Hematopoietic multipotent progenitor cell (in vitro differentiated cells): ENCODE measurements at regions not wholly inside any gene's neighbourhood (a gene's known extent, or its start where the extent isn't known, plus 50 kb on each side); places are given as distances from the start of the nearest gene placed in this dataset.

ENCODE experiments used
- DNase-seq, 3 donors: peaks; one replicate each; pipeline ENCODE4 v3.0.0-alpha.2; 2011 to 2015; ENCODE audit warnings: low read depth in 2 of 3, low spot score in 2 of 3

DNA sequence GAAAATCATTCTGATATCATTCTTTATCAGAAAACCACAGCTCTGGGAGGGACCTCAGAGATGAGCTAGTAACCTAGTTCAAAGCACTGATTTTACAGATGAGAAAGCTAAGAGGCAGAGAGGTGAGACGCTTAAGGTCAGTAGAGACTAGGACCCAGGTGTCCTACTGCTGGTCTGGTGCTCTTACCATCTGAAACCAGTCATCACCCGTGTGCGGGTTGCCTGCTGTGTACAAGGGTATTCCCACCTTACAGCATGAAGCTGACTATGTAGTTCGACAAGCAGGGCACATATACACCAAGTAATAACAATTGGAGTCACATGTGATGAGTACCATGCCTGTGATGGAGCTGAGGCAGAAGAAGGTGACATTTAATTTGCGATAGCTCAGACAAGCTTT is 133.7 kb downstream of the ADAMTS15 start:
- no peak for DNase-seq

DNA sequence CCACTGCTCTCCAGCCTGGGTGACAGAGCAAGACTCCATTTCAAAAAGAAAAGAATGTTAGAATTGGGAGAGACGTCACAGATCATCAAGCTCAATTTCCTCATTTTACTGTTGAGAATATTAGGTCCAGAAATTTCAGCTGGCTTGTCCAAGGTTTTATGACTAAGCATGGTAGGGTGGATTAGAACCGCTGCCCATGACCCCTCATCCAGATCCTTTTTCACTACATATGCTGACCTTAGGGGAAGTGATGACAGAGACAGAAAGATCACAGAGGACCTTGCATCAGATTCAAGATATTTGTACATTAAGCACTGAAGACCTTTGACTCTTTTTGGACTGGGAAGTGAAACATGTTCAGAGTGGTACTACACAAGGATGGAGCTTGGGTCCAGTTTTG is 134.5 kb downstream of the ADAMTS15 start:
- DNase-seq: no peak

DNA sequence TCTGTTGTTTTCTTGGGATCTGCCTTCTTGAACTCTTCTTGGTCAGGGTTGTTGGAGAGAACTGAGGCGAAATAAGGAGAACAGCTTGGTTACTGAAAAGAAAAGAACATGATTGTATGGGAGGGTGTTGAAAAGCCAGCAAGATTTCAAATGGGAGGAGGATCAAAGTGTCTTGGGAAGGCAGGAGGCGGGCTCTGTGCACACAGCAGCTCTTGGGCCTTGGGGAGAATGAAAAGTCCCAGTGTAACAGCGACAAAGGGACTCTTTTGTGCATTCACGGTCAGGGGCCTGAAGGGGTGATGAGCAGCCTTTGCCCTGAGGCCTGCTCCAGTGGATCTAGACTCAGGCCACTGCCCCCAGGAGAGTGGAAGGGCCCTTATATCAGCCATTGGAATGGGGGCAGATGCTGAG is 135.4 kb downstream of the ADAMTS15 start:
- DNase-seq: no peak

DNA sequence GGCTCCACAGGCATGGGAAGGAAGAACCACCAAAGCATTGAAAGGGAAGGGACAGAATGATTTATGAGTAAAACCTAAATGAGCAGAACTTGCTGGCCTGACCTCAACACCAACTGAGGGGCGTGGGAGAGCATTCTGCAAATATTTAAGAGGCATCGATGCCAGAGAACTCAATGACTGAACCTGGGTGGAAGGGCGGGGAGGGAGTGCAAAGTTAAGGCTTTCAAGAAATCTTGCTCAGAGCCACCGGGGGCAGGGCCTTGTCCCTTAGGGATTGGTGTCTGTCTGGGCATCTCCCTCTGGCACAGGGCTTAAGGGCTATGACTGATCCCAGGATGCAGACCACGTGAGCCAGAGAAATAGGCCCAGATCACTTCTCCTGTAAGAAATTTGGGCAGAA is 137.1 kb downstream of the ADAMTS15 start:
- DNase-seq: no peak

DNA sequence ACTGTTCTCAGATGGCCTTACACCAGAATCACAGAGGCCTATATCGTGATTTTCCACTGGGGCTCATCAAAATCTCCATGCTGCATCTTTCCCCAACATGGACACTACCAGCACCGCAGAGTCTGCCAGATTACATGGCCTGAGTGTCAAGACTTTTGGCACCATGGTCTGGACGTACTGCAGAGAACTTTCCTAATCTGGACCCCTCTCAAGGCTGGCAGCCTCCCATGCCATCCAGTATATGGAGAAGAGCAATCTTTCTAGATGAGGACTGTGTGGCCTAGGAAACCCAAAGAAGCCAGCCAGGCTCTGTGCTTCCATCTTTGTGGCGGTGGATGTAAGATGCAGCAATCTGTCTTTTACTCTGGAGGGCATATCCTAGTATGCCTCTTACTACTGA is 139.2 kb downstream of the ADAMTS15 start:
- DNase-seq: no peak

DNA sequence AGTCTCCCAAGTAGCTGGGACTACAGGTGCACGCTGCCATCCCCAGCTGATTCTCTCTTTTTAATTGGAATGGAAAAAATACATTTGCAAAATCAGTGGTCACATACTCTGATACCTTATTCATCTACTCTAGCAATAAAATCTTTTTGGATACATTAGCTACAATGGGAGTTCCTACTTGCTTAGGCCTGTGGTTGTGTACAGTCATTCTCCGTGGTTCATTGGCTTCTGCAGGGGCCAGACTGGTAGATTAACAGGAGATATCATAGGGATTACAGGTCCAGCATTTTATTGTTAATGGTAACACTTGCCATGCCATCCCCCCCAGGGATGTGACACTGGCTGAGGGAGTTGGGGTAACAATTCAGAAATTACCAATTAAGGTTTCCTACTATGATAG is 140.0 kb downstream of the ADAMTS15 start:
- DNase-seq: no peak

DNA sequence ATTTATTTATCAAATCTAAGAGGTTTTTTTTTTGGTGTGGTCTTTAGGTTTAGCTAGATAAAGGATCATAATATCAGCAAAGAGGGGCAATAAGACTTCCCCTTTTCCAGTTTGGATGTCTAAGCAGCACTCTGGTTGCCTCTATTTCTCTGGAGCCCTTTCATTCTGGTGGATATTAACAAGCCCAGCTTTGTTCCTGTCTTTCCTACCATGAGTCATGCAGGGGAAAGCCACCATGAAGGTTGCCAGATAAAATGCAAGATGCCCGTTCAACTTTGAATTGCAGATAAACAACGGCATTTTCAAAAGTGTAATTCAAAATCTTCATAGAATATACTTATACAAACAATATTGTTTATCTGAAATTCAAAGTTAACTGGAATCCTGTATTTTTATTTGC is 143.6 kb downstream of the ADAMTS15 start:
- no peak for DNase-seq

DNA sequence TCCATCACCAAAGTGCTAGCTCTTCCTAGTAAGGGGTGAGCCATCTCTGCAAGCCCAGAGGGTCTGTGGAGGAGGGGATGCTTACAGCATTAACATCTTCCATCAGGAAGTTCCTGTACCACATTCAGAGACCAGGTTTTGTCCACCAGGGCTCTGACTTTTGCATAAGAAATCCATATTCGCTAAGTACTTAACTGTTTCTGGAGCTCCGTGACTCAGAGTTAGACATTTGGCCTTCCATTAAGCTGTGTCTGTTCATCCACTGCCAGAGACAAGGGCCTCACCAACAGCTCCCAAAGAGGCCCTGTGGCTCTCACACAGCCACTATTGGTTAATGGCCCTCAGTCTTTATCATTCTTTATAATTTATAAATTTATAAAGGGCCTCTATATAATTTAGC is 144.6 kb downstream of the ADAMTS15 start:
- DNase-seq: no peak

DNA sequence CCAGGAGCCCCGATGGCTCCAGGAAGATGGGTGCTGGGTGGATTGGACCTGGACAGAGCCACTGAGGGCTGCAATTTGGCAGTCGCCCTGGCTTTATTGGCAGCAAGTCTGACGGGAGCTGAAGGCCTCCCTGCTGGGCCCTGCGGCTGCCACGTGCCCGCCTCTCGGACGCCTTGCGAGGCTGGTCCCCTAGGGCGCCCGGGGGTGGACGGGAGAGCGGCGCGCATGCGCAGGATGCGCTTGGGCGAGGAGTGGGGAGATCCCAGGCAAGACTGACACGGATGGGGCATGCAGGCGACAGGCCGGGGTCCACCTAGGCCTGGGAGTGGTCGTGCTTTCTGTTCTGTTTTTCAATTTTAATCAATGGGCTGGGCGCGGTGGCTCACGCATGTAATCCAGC is 150.0 kb downstream of the ADAMTS15 start:
- DNase-seq: no peak

DNA sequence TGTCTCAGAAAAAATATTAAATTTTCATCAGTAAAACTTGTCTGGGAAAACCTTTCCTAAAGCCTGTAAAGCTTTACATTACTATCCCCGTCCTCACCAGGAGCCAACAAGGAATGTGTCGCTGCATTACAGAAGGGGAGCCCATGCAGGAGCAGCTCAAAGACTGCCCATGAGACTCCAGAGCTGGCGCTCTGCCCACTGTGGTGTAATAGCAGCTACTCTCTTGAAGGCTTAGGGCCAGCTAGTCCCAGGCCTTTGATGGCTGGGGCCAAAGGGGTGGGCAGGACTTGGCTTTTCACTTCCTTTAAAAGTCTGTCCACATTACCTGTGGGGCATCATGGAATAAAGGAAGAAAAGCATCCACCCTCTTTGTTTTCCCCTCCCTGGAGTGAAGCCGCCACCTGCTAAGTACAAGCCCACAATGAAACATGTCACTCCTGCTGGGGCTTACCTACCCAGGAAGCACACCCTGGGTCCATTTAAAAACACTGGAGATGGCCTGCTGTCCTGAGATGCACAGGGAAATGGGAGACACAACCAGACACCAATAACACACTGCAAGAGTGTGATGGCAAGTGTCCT is 150.7 kb downstream of the ADAMTS15 start:
- DNase-seq: no peak

DNA sequence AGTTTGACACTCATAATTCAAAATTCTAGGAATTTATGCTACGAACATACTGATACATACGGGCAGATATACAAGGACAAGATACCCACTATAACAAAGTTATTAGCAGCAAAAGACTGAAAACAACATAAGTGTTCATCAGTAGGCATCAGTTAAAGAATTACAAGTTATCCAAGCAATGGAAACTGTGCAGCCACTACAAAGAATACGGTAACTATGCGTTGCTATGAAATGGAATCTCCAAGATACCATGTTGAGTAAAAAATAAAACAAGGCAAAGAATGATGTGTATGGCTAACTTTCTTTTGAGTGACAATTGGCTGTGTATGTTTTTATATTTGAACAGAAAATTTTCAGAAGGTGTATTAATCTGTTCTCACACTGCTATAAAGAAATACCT is 151.7 kb downstream of the ADAMTS15 start:
- no peak for DNase-seq

DNA sequence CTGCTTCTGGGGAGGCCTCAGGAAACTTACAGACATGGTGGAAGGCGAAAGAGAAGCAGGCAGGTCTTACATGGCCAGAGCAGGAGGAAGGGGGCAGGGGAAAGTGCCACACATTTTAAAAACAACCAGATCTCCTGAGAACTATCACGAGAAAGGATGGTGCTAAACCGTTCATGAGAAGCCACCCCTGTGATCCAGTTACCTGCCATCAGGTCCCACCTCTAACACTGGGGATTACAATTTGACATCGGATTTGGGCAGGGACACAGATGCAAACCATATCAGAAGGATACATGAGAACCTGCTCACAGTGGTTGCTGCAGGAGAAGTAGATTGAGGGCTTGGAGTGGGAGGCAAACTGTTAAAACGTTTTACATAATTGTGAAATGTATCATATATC is 152.2 kb downstream of the ADAMTS15 start:
- no peak for DNase-seq

DNA sequence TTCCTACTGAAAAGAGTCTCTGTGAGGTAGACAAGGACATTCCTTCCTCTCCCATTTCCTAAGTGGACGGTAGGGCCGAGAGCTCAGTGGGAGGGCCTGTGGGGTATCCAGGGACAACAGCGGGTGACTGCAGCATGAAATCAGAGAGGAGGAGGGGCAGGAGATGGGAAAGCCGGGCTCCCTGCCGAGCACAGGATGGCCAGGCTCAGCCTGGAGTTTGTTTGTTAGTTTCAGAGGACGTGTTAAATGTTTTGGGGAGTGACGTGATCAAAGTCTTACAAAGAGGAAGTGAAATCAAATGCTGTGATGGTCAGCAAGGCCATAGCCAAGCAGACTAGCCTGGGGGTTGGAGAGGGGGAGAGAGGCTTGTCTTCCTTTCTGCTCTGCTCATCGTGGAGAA is 152.7 kb downstream of the ADAMTS15 start:
- DNase-seq: no peak

DNA sequence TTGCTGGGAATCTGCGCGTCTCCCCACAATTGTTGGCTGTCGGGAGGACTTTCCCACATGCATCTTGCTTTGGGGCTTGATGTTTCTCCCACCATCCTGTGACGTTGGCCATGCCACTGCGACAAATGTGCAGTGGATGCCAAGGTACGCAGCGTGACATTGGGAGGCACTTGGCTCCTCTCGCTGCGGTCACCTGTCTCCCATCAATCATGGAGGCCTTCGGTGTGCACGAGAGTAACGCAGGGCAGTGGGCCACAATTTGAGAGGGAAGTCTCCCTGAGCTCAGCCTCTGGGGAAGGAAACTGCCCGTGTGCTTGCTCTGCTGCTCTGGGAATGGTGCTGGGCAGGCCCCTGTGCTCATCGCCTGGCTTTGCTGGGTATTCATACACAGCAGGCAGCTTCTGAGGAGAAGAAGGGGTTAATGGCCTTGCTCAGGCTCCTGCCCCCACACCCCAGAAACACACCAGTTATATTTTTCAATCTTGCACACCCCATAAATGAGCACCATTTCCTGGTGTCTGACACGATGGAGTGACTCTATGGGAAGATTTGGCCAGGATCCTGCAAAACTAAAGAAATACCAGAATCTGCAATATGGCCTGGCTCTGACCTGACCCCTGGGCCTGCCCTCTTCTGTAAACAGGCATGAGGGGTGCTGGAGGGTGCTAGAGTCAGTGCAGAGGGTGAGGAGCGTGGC is 153.5 kb downstream of the ADAMTS15 start:
- DNase-seq: no peak

DNA sequence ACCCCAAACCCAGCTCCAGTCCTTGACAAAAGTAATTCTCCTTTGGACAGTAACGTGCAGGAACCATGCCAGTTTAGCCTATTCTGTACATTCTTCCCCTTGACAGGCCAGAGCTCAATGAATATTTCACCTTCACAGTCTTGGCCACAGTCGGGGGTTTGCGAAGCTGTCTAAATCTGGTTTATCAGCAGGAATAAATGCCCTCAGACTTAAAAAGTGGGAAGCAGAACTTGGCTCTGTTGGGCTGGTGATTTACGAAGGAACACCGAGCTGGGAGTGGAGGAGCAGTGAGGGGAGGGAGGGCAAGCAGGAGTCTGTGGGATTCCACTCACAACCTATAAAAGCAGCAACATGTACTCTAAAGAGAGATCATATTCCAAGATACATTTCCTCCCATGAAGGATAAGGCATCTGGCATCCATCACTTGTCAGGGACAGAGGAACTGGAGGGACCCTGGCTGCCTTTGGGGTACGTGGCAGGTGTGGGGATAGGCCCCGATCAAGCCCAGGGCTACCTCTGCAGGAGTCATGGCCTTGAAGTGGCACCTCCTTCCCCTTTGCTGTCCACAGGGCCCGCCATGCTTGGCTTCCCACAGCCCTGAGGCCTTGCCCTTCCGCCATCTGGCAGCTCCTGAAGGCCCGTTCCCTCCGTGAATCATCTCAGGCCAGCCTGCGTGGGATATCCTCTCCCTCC is 154.3 kb downstream of the ADAMTS15 start:
- no peak for DNase-seq

DNA sequence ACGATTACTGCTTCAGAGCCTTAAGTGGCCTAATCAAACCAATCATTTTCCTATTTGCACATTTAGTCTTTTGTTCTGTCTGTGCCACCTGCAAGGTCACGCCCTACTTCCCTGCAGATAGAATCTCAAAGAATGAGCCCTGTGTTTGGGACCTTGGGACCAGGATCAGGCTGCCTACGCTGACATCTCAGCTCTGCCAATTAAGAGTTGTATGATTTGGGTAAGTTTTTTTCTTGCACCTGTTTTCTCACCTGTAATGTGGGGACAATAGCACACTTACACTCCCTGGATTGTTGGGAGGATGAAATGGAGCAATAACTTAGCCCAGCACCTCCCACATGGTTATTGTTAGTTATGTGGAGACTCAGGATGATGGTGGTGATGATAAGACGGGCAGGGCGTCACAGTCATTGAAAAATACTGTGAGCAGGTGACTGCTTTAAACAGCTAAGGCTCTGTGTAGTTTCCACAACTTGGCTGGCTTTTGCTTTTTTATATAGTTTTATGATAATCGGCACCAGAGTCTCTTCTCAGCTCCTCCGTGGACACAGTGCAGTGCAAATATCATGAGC is 155.0 kb downstream of the ADAMTS15 start:
- DNase-seq: no peak

DNA sequence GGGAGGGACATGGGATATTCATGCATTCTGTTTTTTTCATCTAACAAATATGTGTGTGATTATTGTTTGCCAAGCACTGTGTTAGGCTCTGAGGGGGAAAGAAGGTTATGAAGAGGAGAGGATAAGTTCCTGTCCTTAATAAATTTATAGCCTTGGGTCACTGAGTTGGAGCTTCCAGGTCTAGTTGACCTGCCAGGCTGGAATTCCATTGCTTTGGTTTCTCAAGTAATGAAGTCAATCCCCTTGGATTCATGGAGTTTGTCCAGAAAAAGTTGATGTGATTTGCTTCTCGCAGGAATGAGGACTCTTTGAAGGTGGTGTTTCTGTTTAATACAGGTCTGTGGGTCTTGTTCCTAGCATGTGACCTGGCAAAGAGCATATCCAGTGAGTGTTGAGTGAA is 156.2 kb downstream of the ADAMTS15 start:
- no peak for DNase-seq

DNA sequence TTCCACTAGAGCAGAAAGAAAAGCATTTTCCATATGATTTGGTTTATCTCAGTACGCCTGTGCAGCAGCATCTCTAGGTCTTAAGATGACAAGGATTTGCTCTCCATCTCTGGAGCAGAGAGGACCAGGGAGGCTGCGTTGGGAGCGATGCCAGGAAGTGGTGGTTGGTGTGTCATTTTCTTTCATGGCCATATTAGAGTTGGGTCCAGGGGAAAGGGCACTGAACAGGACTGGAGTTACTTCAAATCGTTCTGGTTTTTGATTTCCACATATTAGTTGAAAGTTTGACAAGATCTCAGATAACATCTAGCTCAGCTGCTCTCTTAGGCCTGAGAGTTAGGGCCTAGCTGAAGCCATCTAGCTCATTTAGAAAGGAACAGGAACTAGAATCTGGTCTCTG is 157.7 kb downstream of the ADAMTS15 start:
- DNase-seq: no peak

DNA sequence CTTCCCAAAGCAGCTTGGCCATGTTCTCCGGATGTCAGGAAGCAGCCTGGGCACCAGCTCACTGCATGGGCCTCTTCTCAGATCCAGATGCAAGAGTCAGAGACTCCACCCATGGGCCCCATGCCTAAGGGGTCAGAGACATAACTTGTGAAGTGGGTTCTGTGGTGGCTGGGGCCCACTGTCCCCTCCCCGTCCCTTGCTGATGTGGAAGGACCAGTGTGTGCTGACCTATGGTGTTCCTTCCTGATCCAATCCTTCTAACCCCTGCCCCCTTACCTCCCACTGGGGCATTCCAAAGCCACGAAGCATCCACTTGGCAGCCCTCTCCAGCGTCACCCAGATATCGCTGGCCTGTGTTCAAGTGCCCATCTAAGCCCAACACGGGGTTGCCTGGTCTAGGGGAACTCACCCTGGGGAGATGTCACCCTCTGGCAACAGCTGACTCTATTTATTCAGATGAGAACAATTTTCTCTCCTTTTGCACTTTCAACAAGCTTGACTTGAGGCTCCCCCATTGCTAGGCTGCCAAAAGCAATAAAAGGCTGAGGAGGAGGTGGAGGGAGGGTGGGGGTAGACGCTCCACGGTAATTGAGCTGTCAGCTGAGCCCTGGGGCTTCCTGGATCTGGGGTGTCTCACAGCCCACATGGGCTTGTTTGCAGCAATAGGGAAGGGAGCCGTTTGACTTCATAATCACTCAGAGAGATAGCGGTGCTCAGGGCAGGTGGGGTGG is 158.5 kb downstream of the ADAMTS15 start:
- no peak for DNase-seq

DNA sequence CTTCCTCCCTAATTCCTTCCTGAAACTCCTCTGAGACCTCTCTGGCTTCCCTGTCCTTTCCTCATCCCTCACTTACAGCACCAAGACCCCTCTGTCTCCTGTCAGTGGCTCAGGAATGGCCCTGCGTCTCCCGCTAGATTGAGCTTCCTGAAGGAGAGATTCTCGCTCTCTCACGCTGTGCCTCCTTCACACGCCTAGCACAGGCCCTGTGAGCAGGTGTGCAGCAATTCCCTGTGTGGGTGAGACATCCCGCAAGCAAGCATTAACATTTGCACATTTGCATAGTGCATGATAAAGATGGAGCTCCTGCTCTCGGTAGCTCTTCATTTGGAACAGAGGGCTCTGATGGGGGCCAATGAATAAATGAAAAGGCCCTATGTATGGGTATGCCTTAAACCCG is 159.8 kb downstream of the ADAMTS15 start:
- DNase-seq: no peak
